Mammary epithelial cell (primary cell): ENCODE measurements at regions not wholly inside any gene's neighbourhood (a gene's known extent, or its start where the extent isn't known, plus 50 kb on each side); places are given as distances from the start of the nearest gene placed in this dataset.

Experiments used
- EZH2 ChIP-seq: IDR thresholded peaks from 2 replicates; pipeline ENCODE4 v1.6.1; 2012; ENCODE audit warnings: low read length, inconsistent platforms, borderline replicate concordance
- TF ChIP-seq, protein P1 (sequence below), 2 donors: IDR thresholded peaks in 1 of 2; conservative IDR thresholded peaks in 1 of 2; 2 replicates each; pipeline ENCODE4 v1.5.1; 2011 to 2012; ENCODE audit warnings: inconsistent platforms in 2 of 2, low read length in 2 of 2, mild to moderate bottlenecking in 2 of 2, control low read depth in 1 of 2, low read depth in 1 of 2; ENCODE audit not compliant: insufficient read depth in 1 of 2; ENCODE audit errors: extremely low read depth in 1 of 2

GRCh38 chr12:105978686-105979085, 160.1 kb downstream of the NUAK1 start:
- TF ChIP-seq, protein P1, sequence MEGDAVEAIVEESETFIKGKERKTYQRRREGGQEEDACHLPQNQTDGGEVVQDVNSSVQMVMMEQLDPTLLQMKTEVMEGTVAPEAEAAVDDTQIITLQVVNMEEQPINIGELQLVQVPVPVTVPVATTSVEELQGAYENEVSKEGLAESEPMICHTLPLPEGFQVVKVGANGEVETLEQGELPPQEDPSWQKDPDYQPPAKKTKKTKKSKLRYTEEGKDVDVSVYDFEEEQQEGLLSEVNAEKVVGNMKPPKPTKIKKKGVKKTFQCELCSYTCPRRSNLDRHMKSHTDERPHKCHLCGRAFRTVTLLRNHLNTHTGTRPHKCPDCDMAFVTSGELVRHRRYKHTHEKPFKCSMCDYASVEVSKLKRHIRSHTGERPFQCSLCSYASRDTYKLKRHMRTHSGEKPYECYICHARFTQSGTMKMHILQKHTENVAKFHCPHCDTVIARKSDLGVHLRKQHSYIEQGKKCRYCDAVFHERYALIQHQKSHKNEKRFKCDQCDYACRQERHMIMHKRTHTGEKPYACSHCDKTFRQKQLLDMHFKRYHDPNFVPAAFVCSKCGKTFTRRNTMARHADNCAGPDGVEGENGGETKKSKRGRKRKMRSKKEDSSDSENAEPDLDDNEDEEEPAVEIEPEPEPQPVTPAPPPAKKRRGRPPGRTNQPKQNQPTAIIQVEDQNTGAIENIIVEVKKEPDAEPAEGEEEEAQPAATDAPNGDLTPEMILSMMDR (conservative IDR thresholded peaks at IDR 0.05 in 1 of 2, IDR thresholded peaks at IDR 0.05 in 1 of 2; ENCODE audit: extremely low read depth in 1 of 2, insufficient read depth in 1 of 2, low read depth in 1 of 2, low read length in 2 of 2): no peak
- no peak for TF ChIP-seq EZH2
